GM21447 (cell line): ENCODE measurements at regions not wholly inside any gene's neighbourhood (a gene's known extent, or its start where the extent isn't known, plus 50 kb on each side); places are given as distances from the start of the nearest gene placed in this dataset.

ENCODE experiments used
- ATAC-seq: cut with Tn5 transposase; IDR thresholded peaks from one replicate; pipeline ENCODE4 v1.9.1; 2021; ENCODE audit not compliant: unreplicated experiment

- ATAC-seq: no peak
Observed at GRCh38 chr15:58294681-58295254, 137.0 kb upstream of the LIPC start.

- no peak for ATAC-seq
Observed at GRCh38 chr15:58295637-58296215, 136.1 kb upstream of the LIPC start.

DNA sequence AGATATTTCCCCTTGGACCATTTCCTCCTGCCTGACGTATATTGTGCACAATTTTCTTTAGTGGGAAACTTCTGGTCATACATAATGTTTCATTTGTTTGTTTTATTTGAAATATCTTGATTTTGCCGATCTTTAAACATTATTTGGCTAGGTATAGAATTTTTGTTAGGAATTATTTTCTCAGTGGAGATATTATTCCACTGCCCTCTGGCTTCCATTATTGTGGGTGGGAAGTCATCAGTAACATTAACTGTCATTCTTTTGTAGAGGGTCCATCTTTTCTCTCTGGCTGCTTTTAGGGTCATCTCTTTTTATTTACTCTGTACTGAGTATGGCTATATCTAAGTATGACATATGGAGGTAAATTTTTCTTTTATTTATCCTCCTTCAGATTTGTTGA lies 135.5 kb upstream of the LIPC start:
- no peak for ATAC-seq

- no peak for ATAC-seq
Observed at GRCh38 chr15:58297639-58298038, 134.2 kb upstream of the LIPC start.

DNA sequence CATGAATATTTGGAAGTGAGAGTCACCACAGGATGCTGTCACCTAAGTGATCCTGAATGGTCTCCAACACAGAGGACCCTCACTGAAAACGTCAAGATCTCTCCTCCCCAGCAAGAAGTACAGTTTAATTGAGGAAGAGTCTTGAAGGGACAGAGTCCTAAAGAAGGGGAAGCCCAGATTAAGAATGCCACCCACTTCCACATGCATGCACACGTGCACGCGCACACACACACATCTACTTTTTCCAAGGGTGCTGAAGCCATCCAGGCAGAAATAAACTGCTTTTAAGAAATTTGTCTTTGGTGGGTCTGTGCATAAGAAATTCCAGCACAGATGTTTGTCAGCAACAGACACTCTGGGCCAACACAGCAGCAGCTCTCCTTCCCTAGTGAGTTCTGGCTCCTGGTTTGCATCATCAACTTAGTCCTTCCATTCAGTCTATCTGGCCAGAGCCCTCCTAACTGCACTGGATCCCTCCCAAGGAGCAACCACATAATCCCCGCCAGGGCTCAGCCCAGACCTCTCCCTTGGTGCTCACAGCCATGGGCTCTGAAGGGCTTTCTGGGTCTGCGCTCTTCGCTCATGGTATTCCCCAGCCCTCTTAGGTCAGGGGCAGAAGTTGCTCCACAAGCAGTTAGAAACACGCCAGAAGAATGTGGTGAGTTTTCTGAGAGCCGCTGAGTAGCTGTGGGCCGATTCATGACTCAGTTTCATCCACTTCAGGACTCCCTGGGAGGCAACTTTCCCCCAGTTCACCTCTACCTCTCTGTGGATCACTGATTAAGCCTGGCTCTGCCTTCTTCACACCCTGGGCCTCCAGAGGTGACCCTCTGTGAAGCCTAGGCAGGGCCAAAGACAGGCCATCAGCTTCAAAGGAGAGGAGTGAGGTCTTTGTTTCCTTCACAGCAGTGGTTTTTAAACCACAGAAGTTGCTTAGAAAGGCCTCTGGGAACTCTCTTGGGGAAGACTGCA lies 132.6 kb upstream of the LIPC start:
- ATAC-seq: no peak

GRCh38 chr15:58302832-58303231 lies 129.0 kb upstream of the LIPC start:
- ATAC-seq: no peak

GRCh38 chr15:58303236-58303635 lies 128.6 kb upstream of the LIPC start:
- no peak for ATAC-seq

DNA sequence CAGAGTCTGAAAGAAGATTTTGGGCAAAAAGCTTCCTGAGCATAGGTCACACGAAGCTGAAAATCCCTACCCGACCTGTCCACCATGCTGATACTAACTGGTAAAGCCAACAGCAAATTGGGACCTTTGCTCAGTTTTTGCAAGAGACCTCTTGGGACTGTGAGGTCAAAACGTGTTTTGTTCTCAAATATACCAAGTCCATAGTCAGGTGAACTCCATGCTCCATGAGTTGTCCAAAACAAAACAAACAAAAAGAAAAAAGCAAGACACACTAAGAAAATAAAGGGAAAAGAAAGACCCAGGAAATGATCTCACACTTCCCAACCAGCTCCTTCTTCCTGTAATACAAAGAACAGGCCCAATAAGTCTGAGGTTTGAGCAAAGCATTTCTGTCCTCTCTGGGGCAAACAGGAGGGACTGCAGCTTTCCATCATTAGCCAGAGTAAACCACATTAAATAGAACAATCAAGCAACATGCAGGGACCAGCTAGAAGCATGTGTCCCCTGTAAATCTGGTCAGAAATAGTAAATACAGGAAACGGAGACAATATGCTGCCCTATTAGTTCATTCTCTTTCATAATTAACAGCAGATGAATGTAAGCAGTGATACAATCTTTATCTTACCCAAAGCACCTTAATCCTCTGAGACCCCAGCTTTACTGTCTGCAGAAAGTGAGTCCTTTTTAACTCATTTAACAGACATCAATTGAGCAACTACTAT lies 125.0 kb upstream of the LIPC start:
- ATAC-seq: no peak

DNA sequence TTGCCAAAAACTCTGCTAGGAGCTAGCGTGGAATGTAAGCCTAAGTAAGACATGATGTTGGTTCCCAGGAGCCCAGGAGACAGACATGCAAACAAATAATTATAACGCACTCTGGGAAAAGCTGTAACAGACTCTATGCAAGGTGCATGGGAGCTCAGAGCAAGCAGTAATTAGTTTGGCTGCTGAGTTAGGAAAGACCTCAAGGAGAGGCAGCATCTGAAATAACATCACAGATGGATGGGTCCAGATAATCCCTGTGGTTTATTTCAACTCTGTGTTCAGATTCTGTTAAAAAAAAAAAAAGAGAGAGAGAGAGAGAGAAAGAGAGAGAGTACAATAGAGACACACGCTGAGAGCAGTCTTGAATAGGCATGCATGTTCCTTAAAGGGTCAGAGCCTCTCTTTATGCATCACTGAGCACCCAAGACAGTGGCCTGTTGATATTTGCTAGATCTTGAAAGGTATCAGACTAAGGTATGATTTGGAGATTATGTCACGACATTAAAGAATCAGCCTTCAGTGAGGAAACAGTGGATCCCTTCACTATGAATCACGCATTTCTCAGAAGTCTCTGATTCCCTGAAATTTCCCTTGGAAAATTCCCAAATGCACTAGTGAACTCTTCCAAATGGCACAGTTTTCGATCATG lies 124.4 kb upstream of the LIPC start:
- no peak for ATAC-seq

- ATAC-seq: no peak
Observed at GRCh38 chr15:58308742-58309355, 122.9 kb upstream of the LIPC start.

DNA sequence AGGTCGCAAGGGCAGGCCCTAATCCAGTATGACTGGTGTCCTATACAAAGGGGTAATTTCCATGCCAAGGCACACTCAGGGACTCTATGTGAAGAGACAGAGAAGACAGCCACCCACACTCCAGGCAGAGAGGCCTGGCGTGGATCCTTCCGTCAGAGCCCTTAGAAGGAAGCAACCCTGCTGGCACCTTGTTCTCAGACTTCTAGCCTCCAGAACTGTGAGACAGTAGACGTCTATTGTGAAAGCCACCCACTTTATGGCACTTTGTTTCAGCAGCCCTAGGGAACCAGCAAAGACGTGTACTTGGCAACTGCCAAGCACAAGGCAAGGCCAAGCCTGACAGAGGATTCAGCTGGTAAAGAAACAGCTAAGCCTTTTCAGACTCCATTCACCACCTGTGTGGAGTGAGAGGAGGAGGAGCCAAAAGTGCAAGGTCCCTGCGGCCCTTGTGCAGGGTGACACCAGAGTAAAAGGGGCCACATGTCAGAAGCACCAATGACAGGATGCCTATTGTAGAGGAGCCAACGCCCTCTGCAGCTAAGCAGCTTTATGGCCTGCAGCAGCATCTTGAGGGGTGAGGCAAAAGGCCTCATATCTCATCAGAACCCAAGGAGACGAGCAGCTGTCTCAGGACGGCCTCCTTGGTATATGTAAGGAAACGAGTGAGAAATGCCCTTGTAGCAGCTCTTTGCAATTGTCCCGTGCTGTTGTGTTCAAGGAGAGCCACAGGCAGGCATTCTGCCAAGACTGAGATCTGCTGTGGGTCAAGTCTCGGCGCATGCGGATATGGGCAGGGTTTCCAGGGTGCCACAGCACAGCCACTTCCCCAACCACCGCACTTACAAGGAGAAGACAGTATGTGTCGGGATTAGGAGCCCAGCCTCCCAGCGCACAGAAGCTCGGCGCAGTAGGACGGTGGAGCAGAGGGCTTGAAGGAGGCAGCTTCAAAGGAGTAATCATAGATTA lies 121.5 kb upstream of the LIPC start:
- no peak for ATAC-seq

DNA sequence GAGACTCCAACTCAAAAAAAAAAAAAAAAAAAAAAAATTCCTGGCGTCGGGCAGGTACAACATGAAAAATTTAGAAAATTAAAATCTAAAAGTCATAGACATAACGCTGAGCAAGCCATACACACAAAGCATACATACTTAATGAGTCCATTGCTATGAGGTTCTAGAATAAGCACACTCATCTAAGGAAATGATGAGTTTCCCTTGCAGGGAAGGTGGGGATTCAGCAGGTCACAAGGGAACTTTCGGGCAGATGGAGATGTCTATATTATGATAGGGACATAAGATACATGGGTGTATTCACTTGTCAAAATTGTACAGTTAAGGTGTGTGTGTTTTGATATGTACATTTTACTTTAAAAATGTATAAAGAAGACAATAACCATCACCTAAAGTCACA lies 120.2 kb upstream of the LIPC start:
- ATAC-seq: no peak

GRCh38 chr15:58312031-58312430 lies 119.8 kb upstream of the LIPC start:
- ATAC-seq: no peak

GRCh38 chr15:58313304-58313703 lies 118.5 kb upstream of the LIPC start:
- no peak for ATAC-seq

GRCh38 chr15:58313810-58314592 lies 117.8 kb upstream of the LIPC start:
- ATAC-seq: no peak

- ATAC-seq: no peak
Observed at GRCh38 chr15:58314593-58315216, 117.1 kb upstream of the LIPC start.

DNA sequence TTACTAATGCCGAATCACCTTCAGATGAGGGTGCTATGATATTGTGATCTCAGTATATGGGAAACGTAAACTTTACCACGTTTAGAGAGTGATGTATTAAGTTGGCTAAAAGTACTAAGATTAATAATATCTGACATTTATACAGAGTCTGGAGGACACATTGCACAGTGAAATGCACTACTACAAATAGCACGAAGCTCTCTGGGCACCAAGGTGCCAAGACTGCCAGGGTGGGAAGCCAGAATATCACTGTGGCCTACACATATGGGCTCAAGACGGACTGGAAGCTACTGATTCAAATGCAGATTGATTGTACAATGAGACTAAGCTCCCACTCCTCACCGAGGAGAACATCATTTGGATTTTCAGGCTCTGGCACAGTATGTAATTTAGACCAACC lies 113.3 kb upstream of the LIPC start:
- no peak for ATAC-seq

GRCh38 chr15:58321034-58321433 lies 110.8 kb upstream of the LIPC start:
- ATAC-seq: no peak
